AG09319 (cell line): ENCODE measurements at regions not wholly inside any gene's neighbourhood (a gene's known extent, or its start where the extent isn't known, plus 50 kb on each side); places are given as distances from the start of the nearest gene placed in this dataset.
"Not testable (repeated sequence)": the region's sequence is repeated elsewhere in the genome, so short reads cannot be mapped to it uniquely, and the experiment has no call there.

Source experiments
- DNase-seq: peaks from one replicate; pipeline ENCODE4 v3.0.0-alpha.2; 2010; ENCODE audit warnings: low read depth; ENCODE audit errors: extremely low read depth
- CTCF ChIP-seq: IDR thresholded peaks from 2 replicates; pipeline ENCODE4 v1.5.1; 2011; ENCODE audit warnings: low read depth, mild to moderate bottlenecking, inconsistent platforms, low read length, moderate library complexity

- no peak for DNase-seq
- no peak for TF ChIP-seq CTCF
These were observed 961.0 kb downstream of the CNTNAP5 start for GRCh38 chr2:124986136-124986535.

GRCh38 chr2:124986870-124987269 is 961.8 kb downstream of the CNTNAP5 start:
- not testable (repeated sequence) for DNase-seq

GRCh38 chr2:124987436-124987835 is 962.3 kb downstream of the CNTNAP5 start:
- DNase-seq: not testable (repeated sequence)

- TF ChIP-seq CTCF: no peak
These were observed 963.0 kb downstream of the CNTNAP5 start for GRCh38 chr2:124988111-124988510.

GRCh38 chr2:124988794-124989193 is 963.7 kb downstream of the CNTNAP5 start:
- DNase-seq: no peak
- TF ChIP-seq CTCF: no peak

More at GRCh38 chr2:124988111-124988510, 963.0 kb downstream of the CNTNAP5 start:
- no peak for DNase-seq

GRCh38 chr2:124993809-124994208 is 968.7 kb downstream of the CNTNAP5 start:
- TF ChIP-seq CTCF: no peak
- DNase-seq: no peak

GRCh38 chr2:124995185-124995912 is 970.3 kb downstream of the CNTNAP5 start:
- no peak for TF ChIP-seq CTCF
- no peak for DNase-seq

- TF ChIP-seq CTCF: no peak
- no peak for DNase-seq
These were observed 971.3 kb downstream of the CNTNAP5 start for GRCh38 chr2:124996406-124996805.
